SK-N-DZ (cell line): ENCODE measurements at regions not wholly inside any gene's neighbourhood (a gene's known extent, or its start where the extent isn't known, plus 50 kb on each side); places are given as distances from the start of the nearest gene placed in this dataset.

Source experiments
- DNase-seq: peaks from one replicate; pipeline ENCODE4 v3.0.0-alpha.2; 2015; ENCODE audit warnings: low spot score

DNA sequence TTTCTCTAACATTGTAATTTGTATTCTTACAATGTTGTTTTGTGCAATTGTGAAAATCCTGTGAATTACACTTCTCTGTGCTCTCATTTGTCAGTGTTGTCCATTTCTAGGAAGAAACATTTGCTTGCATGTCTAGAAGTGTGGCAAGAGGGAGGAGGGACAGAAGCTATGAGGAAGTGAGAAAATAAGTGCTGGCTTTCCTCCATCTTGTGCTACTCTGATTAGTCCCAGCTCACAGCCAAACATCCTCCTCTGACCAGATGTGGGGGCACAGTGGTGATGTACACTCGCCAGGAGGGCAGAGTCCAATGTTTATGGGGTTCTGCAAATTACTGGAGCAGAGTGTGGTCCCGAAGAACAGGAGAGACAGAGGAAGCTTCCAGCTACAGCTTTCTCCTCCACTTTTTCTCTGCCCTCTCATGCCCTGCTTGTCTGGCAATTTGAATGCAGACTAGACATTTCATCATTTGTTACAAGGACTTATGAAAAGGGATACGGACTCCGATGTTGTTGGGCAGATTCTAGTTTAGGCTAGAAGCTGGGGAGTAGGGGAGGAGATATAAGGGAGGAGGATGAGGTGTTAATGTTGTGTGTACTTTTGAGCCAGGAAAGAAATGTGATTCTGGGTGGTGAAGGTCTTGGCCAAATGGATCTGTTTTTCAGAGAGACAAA, 131.0 kb upstream of the C1GALT1 start:
- no peak for DNase-seq

DNA sequence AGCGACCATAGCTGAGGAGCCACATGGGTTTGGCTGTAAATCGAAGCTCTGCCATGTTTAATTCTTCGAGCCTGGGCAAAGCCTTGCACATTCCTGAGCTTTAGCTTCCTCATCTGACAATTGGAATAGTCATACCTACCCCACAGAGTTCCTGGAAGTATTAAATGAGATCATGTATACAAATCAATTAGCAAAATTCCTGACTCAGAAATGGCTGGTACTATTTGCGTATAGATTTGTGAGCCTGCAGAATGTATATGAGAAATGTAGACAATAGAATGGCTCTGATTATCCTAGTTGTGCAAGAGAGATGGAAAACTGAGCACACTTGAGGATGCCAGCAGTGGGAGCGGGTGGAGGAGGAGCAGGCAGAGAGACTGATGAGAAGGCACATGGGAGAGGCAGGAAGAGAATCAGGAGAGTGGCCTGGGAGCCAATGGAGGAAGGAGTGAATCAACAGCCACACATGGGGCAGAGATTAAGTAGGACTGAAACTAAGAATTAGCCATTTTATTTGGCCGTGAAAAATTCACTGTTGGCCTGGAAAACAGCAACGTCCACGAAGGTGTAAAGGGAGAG, 128.0 kb upstream of the C1GALT1 start:
- DNase-seq, result no peak

GRCh38 chr7:7060828-7061599, 121.3 kb upstream of the C1GALT1 start:
- no peak for DNase-seq

GRCh38 chr7:7077945-7078344, 104.4 kb upstream of the C1GALT1 start:
- no peak for DNase-seq

DNA sequence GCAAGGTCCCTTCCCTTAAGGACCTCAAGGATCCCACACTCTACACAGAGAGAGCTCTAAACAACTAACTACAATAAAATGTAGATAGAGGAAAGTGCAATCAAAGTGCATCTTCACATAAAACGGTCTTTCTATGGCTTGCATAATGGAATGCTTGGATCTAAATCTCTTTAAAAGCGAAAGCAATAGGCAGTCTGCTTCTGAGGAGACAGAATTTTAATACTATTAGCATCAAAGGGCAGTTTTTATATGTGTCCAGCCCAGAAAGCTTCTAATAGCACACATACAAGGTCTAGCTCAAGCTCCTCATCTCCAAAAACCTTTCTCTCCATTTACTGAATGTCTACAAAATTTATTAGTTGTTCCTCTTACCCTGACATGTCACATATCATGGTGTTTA, 101.5 kb upstream of the C1GALT1 start:
- no peak for DNase-seq

DNA sequence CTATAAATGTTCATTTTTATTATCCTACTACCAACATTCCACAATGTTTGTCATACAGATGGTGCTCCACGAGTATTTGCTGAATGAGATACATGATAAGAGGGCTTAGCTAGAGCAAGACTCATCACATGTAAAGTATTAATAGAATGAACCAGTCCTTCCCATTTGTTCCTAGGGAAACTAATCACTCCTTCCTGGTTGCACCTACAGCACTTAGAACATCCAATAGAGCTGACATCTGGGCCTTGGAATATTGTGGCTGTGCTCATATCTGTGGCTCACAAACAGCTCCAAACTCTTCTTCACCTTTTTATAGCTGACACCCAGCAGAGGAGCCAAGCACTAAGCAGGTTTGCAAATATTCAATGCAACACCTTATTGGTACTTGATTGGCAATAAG, 91.9 kb upstream of the C1GALT1 start:
- DNase-seq, result no peak

- no peak for DNase-seq
Measured at GRCh38 chr7:7098280-7098818, 84.0 kb upstream of the C1GALT1 start.

DNA sequence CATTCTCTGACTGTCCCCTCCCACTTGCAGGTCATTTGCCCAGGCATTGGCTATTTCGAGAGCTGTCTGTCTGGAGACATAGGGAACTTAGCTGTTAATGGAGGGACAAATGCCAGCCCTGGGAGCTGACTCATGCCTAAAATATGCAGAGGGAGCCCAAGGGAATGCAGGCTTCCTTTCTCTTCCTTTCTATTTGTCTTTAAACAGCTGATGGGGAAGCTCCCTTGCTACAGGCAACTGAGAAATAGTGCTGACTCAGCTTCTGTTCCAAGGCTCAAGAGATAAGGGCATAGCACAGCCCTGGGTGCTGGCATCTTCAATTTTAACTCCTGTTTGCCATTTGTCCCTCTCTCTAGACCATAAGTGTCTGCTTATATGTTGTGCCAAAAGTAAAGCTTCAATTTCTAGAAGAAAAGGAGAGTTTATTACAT, 82.7 kb upstream of the C1GALT1 start:
- no peak for DNase-seq

DNA sequence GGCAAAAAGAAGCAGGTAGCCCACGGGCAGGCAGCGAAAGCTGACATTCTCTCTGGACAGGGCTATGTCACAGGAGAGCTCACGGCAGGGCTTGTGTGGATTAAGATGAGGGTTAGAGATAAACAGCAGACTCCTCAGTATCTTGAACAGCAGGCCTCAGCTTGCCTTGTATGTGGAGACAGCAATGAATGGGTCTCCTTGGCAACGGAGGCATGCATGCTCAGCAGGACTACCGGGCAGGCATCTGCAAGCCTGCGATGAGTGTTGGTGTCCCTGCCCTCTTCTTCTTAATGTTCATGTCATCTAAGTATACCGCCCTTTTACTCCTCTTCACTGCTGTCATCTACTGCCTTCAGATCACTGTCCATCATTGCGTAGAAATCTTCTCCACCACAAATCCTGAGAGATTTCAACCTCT, 81.9 kb upstream of the C1GALT1 start:
- DNase-seq, result peak; percentile 70

GRCh38 chr7:7102906-7103305, 79.4 kb upstream of the C1GALT1 start:
- DNase-seq, result no peak

DNA sequence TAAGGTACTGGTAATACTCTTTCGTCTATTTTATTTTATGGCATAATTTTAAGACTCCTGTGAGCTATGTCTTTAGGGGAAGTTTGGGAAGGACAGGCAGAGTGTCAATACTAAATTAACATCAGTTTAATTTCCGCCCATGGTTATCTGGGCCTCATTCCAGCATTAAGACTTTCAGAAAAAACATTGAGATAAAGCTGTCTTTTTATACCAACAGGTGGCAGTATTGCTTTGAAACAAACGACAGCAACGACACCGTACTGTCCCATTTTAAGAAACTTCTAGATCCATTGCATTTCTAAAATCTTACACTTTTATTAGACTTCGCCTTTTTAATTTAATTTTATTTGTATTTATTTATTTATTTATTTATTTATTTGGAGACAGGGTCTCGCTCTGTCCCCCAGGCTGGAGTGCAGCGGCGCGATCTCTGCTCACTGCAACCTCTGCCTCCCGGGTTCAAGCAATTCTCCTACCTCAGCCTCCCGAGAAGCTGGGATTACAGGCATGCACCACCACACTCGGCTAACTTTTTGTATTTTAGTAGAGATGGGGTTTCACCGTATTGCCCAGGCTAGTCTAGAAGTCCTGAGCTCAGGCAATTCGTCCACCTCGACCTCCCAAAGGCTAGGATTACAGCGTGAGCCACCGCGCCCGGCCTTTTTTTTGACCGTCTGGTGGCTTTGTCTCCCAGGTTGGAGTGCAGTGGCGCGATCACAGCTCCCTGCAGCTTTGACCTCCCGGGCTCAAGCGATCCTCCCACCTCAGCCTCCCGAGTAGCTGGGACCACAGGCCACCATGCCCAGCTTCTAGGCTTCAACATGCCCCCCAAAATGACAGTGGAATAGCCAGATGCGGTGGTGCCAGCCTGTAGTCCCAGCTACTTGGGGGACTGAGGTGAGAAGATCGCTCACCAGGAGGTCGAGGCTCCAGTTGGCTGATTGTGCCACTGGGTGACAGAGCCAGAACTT, 78.7 kb upstream of the C1GALT1 start:
- DNase-seq, result peak; percentile 53

DNA sequence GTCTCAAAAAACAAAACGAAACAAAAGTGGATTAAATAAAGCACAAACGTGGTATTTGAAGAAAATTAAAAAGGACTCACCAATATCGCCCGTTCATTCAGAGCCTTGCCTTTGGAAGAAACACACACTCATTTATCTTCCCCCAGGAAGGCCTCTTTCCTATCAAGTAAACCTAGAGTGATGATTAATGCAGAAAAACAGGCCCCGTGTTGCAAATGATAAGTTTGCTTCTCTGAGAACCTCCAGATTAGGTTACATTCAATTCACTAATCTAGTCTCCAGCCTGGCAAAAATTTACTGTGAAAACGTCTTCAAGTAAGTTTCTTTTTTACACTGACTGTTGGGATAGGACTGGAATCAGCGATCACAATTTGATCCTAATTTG, 78.0 kb upstream of the C1GALT1 start:
- no peak for DNase-seq

- no peak for DNase-seq
Measured at GRCh38 chr7:7104971-7105370, 77.4 kb upstream of the C1GALT1 start.

DNA sequence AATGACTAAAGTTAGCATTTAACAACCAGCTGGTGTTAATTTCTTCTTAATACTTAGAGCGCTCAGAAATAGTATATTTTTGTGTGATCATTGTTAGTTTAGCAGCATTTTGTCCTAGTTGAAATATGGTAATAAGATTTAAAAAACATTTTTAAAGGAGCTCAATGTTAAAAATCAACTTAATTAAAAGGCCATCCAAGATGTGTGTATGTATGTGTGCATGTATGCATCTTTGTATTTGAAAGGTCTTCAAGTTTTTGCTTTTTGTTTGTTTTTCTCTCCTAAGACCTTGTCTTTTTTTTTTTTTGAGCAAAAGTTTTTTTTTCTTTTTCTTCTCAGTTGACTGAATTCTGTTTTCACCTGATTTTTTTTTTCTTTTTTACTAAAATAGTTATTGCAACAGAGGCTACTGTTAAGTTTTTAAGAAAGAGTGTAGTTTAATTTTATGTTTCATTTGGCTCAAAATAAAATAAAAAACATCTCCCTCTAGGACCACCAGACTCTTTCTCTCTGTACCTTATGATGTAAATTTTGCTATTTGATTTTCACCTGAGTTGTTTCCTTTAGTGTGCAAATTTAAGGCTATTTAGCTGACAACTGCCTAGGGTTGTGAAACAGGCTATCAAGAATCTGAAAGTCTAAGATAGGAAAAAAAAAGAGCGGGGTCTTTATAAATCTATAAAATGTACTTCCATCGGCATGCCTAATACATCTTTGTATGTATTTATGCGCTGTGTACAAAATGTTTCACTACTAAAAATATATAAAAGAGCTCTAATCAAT, 76.4 kb upstream of the C1GALT1 start:
- DNase-seq, result no peak

DNA sequence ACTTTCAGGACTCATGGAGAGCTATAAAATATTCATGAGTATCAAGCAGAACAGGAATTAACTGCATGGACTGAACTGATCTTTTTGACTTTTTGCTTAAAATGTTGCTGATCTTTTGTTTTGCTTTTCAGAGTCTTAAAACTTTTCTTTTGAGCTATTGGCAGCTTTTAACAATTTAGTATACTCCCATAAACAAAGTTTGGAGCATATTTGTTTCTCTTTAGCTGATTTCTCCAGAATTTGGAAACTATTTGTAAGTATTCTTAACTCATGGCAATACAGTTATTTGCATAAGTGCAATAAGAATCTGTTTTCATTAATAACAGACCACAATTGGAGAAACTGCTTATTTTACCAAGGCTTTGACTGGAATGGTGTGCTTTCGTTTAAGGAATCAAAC, 73.4 kb upstream of the C1GALT1 start:
- no peak for DNase-seq

GRCh38 chr7:7109934-7110333, 72.4 kb upstream of the C1GALT1 start:
- no peak for DNase-seq

DNA sequence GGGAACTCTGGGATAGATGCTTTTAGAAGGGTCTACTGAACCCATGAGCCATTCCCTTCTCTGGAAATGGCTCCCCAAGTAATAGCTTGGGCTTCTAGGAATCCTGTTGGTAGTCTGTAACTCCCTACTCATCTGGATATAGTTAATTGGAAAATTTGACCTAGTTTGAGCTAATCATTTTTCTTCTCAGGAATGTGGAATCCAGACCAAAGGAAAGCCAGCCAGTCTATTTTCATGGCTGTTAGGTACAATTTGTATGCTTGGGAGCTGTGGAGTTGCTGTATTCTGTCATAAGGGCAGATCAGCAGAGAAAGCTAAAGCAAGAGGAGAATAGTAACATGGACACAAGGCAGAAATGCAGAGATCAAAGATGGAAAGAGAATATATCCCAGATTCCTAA, 71.6 kb upstream of the C1GALT1 start:
- no peak for DNase-seq

GRCh38 chr7:7112868-7113267, 69.5 kb upstream of the C1GALT1 start:
- DNase-seq, result no peak

- DNase-seq, result no peak
Measured at GRCh38 chr7:7114575-7115291, 67.6 kb upstream of the C1GALT1 start.
